C4-2B (cell line): ENCODE measurements at regions not wholly inside any gene's neighbourhood (a gene's known extent, or its start where the extent isn't known, plus 50 kb on each side); places are given as distances from the start of the nearest gene placed in this dataset.

Experiments used
- CTCF ChIP-seq: fragments of 450-650 bp; conservative IDR thresholded peaks from 2 replicates; pipeline ENCODE4 v1.5.1; 2017; ENCODE audit warnings: mild to moderate bottlenecking
- ZFX ChIP-seq: fragments of 450-650 bp; IDR thresholded peaks from 2 replicates; pipeline ENCODE4 v1.6.1; 2017

- no peak for TF ChIP-seq CTCF
- no peak for TF ChIP-seq ZFX
Measured at GRCh38 chr10:4357911-4358310, 468.1 kb upstream of the AKR1E2 start.
